ENCODE measurements at regions not wholly inside any gene's neighbourhood (a gene's known extent, or its start where the extent isn't known, plus 50 kb on each side); places are given as distances from the start of the nearest gene placed in this dataset.

GRCh38 chr15:59814409-59814808 lies 125.3 kb upstream of the BNIP2 start:
- DNase-seq (ENCODE audit: low spot score), result no peak
- ChIA-PET POLR2A (no interaction called here), CTCF (no interaction called here)
- no peaks in the 10 kb centered on the region for H3K36me3 Mint-ChIP-seq
- H3K4me1 Mint-ChIP-seq, result peaks cover 29% of the 10 kb centered on the region
- H3K4me3 Mint-ChIP-seq, result no peak overlapping the region
- no peak for TF ChIP-seq FOXP4 (CRISPR knock-in tag; IDR thresholded peaks at IDR 0.05)
- no peak for TF ChIP-seq FOXK1 (CRISPR knock-in tag; IDR thresholded peaks at IDR 0.05)
- no peak for TF ChIP-seq AFF4 (CRISPR knock-in tag; IDR thresholded peaks at IDR 0.05; ENCODE audit: borderline replicate concordance)
- no peak for TF ChIP-seq KAT7 (CRISPR knock-in tag; IDR thresholded peaks at IDR 0.05; ENCODE audit: borderline replicate concordance)
- no peak for TF ChIP-seq ESRRA (CRISPR knock-in tag; IDR thresholded peaks at IDR 0.05; ENCODE audit: borderline replicate concordance)
- no peak for ATAC-seq
- no peak overlapping the region for H3K27ac Mint-ChIP-seq
- no peaks in the 10 kb centered on the region for H3K9me3 Mint-ChIP-seq
- H3K27me3 Mint-ChIP-seq (ENCODE audit: low read depth), result no peaks in the 10 kb centered on the region

- ChIA-PET POLR2A (interaction anchor here (0.5 to 0.7 kb wide), 2 partner anchors 57 to 395 kb away, joined by 3 read pairs; no protein-coding TSS in a partner anchor), CTCF (interaction anchor here (1.0 to 2.2 kb wide), 4 partner anchors 10 to 181 kb away, joined by 3 to 10 read pairs (median 4); no protein-coding TSS in a partner anchor)
- H3K27me3 Mint-ChIP-seq (ENCODE audit: low read depth), result no peaks in the 10 kb centered on the region
- no peak overlapping the region for H3K4me3 Mint-ChIP-seq
- H3K4me1 Mint-ChIP-seq, result peaks cover 16% of the 10 kb centered on the region
- no peaks in the 10 kb centered on the region for H3K36me3 Mint-ChIP-seq
- ATAC-seq (peak; percentile 32; the same call in 1 of the 2 replicates), DNase-seq (ENCODE audit: low spot score) (no peak)
- TF ChIP-seq OVOL2 (CRISPR knock-in tag; IDR thresholded peaks at IDR 0.05; ENCODE audit: borderline replicate concordance) (no peak), E2F1 (CRISPR knock-in tag; IDR thresholded peaks at IDR 0.05) (no peak), EMX1 (CRISPR knock-in tag; IDR thresholded peaks at IDR 0.05) (no peak)
- no peaks in the 10 kb centered on the region for H3K9me3 Mint-ChIP-seq
- no peak overlapping the region for H3K27ac Mint-ChIP-seq
Measured at GRCh38 chr15:59812889-59813288, 123.8 kb upstream of the BNIP2 start.

- CTCF ChIA-PET, result interaction anchor here (1.0 to 2.2 kb wide), 4 partner anchors 9 to 182 kb away, joined by 3 to 10 read pairs (median 4); no protein-coding TSS in a partner anchor
- ATAC-seq (peak; percentile 39), DNase-seq (ENCODE audit: low spot score) (no peak)
- Mint-ChIP-seq H3K27ac (no peak overlapping the region), H3K9me3 (no peaks in the 10 kb centered on the region), H3K27me3 (ENCODE audit: low read depth) (no peaks in the 10 kb centered on the region), H3K4me3 (no peak overlapping the region), H3K36me3 (no peaks in the 10 kb centered on the region), H3K4me1 (peaks cover 12% of the 10 kb centered on the region)
- TF ChIP-seq ATF6 (CRISPR knock-in tag; IDR thresholded peaks at IDR 0.05), result no peak
- no peak for TF ChIP-seq STAT6 (CRISPR knock-in tag; conservative IDR thresholded peaks at IDR 0.05; ENCODE audit: low read depth)
- no peak for TF ChIP-seq ZBTB21 (CRISPR knock-in tag; IDR thresholded peaks at IDR 0.05; ENCODE audit: borderline replicate concordance)
- TF ChIP-seq ZNF396 (CRISPR knock-in tag; IDR thresholded peaks at IDR 0.05; ENCODE audit: borderline replicate concordance), result no peak
- TF ChIP-seq ZNF425 (CRISPR knock-in tag; conservative IDR thresholded peaks at IDR 0.05), result no peak
- no peak for TF ChIP-seq GABPB1 (CRISPR knock-in tag; IDR thresholded peaks at IDR 0.05)
- POLR2A ChIA-PET, result interaction anchor here (0.5 to 0.7 kb wide), 2 partner anchors 56 to 395 kb away, joined by 3 read pairs; no protein-coding TSS in a partner anchor
Measured at GRCh38 chr15:59812250-59812870, 123.2 kb upstream of the BNIP2 start.

Data from WTC11 (cell line).